Parathyroid adenoma (tissue), 2 donors: ENCODE measurements at regions not wholly inside any gene's neighbourhood (a gene's known extent, or its start where the extent isn't known, plus 50 kb on each side); places are given as distances from the start of the nearest gene placed in this dataset.

Source experiments
- H2AFZ ChIP-seq: fragments of 300-600 bp; sonication (generic); one replicate; pipeline ENCODE4 v1.7.0; 2017; ENCODE audit warnings: antibody characterized with exemption, mild to moderate bottlenecking
- H3K27ac ChIP-seq: fragments of 300-600 bp; sonication (generic); one replicate; pipeline ENCODE4 v1.7.0; 2017
- H3K27me3 ChIP-seq: fragments of 300-600 bp; sonication (generic); one replicate; pipeline ENCODE4 v1.7.0; 2017; ENCODE audit warnings: low read length; ENCODE audit not compliant: control insufficient read depth, insufficient read depth
- H3K36me3 ChIP-seq: fragments of 300-600 bp; sonication (generic); one replicate; pipeline ENCODE4 v1.7.0; 2017; ENCODE audit warnings: low read length; ENCODE audit not compliant: control insufficient read depth, insufficient read depth
- H3K4me1 ChIP-seq: fragments of 300-600 bp; sonication (generic); one replicate; pipeline ENCODE4 v1.7.0; 2017; ENCODE audit warnings: control low read depth
- H3K4me2 ChIP-seq: fragments of 300-600 bp; sonication (generic); one replicate; pipeline ENCODE4 v1.7.0; 2017; ENCODE audit warnings: low read length
- H3K4me3 ChIP-seq: fragments of 300-600 bp; sonication (generic); one replicate; pipeline ENCODE4 v1.7.0; 2017; ENCODE audit warnings: low read depth, low read length
- H3K79me2 ChIP-seq: fragments of 300-600 bp; sonication (generic); one replicate; pipeline ENCODE4 v1.7.0; 2017; ENCODE audit warnings: control low read depth
- H3K9ac ChIP-seq: fragments of 300-600 bp; sonication (generic); one replicate; pipeline ENCODE4 v1.7.0; 2017; ENCODE audit warnings: mild to moderate bottlenecking
- H3K9me3 ChIP-seq: fragments of 300-600 bp; sonication (generic); one replicate; pipeline ENCODE4 v1.7.0; 2017; ENCODE audit warnings: low read length; ENCODE audit not compliant: control insufficient read depth
- TF ChIP-seq, protein P1 (sequence below): fragments of 300-600 bp; sonication (generic); IDR thresholded peaks from one replicate; pipeline ENCODE4 v1.7.0; 2017; ENCODE audit warnings: antibody characterized with exemption, mild to moderate bottlenecking
- donor health status: primary hyperparathyroidism.

DNA sequence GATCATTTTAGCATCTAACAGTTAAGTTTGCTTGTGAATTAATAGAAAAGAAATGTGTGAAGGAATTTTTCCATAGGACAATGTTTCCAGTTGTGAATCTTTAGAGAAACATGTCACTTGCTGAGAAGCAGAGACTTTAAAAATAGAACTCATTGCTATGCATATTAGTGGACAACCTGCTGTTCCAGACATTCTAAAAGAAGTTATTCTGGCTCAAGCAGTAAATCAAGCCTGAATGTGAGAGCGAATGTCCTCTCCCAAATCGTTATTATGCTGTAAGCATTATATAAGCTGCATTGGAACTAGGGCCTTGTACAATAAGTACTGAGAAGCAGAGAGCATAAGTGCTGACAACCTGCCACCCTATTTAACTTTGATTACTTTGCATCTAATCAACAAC, 990.9 kb downstream of the PLOD2 start:
- Histone ChIP-seq H2AFZ (no peak overlapping the region), H3K27ac (no peak overlapping the region), H3K4me1 (no peaks in the 10 kb centered on the region), H3K9me3 (no peaks in the 10 kb centered on the region), H3K27me3 (no peaks in the 10 kb centered on the region), H3K4me3 (no peak overlapping the region), H3K9ac (no peak overlapping the region), H3K79me2 (no peaks in the 10 kb centered on the region), H3K4me2 (no peak overlapping the region), H3K36me3 (no peaks in the 10 kb centered on the region)
- TF ChIP-seq, protein P1, sequence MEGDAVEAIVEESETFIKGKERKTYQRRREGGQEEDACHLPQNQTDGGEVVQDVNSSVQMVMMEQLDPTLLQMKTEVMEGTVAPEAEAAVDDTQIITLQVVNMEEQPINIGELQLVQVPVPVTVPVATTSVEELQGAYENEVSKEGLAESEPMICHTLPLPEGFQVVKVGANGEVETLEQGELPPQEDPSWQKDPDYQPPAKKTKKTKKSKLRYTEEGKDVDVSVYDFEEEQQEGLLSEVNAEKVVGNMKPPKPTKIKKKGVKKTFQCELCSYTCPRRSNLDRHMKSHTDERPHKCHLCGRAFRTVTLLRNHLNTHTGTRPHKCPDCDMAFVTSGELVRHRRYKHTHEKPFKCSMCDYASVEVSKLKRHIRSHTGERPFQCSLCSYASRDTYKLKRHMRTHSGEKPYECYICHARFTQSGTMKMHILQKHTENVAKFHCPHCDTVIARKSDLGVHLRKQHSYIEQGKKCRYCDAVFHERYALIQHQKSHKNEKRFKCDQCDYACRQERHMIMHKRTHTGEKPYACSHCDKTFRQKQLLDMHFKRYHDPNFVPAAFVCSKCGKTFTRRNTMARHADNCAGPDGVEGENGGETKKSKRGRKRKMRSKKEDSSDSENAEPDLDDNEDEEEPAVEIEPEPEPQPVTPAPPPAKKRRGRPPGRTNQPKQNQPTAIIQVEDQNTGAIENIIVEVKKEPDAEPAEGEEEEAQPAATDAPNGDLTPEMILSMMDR: no peak

DNA sequence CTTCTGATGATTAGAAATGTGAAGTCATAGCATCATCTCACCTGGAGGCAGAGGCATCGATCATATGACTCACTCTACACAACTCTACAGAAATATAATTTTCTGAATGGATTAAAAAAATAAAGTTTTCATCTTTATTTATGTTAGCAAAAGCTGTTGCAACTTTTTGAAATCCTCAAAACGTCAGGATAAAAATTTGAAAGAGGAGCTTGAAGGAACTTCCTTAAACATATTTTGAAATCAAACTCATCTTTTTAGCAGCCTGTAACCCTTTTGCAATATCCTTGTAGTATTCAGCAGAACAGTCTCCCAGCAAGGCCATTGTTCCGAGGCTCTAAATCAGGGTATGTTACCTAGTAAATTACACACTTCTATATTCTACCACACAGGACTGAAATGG, 985.4 kb downstream of the PLOD2 start:
- H3K9ac ChIP-seq: no peak overlapping the region
- H3K4me2 ChIP-seq: no peak overlapping the region
- no peaks in the 10 kb centered on the region for H3K9me3 ChIP-seq
- H2AFZ ChIP-seq: no peak overlapping the region
- no peaks in the 10 kb centered on the region for H3K79me2 ChIP-seq
- H3K4me1 ChIP-seq: peaks cover 1% of the 10 kb centered on the region
- no peak overlapping the region for H3K4me3 ChIP-seq
- H3K27ac ChIP-seq: no peak overlapping the region
- no peaks in the 10 kb centered on the region for H3K27me3 ChIP-seq
- no peaks in the 10 kb centered on the region for H3K36me3 ChIP-seq
- TF ChIP-seq, protein P1: no peak

DNA sequence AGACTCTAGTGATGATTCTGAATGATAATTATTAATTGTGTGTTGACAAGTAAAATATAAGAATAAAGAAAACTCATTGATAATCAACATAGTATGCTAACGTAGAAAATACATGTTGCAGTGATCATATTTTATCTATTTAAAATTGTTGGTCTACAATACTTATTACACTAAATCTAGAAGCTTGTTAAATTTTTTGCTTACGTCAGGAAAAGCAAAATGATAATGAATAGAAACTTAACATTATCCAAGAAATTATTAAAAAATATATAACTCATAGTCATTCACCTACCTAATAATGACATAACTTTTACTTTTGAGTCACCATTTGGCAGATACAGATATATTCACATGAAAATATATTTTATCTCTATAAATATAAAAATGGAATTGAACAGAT, 984.1 kb downstream of the PLOD2 start:
- Histone ChIP-seq H3K4me3 (no peak overlapping the region), H3K36me3 (no peaks in the 10 kb centered on the region), H3K4me2 (no peak overlapping the region), H3K79me2 (no peaks in the 10 kb centered on the region), H3K27me3 (no peaks in the 10 kb centered on the region), H3K4me1 (peaks cover 2% of the 10 kb centered on the region), H3K27ac (no peak overlapping the region), H2AFZ (no peak overlapping the region), H3K9ac (no peak overlapping the region), H3K9me3 (no peaks in the 10 kb centered on the region)
- TF ChIP-seq, protein P1: no peak

DNA sequence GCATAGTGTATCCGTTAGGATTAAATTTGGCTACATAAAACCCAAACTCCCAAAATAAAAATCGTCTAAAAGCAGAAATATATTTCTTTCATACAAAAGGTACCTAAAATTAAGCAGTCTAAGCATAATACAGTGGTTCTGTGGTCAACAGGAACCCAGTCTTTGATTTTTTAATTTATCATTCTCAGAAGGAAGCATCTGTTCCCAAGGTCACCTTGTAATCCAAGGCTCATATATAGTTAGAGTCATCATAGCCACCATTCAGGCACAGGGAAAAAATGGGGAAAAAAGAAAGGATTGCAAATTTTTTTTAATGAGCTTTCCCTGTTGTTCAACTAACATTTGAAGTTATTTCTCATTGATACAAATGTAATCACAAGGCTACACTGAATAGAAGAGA, 983.2 kb downstream of the PLOD2 start:
- H3K27me3 ChIP-seq: no peaks in the 10 kb centered on the region
- peaks cover 2% of the 10 kb centered on the region for H3K4me1 ChIP-seq
- H3K9ac ChIP-seq: no peak overlapping the region

More for the DNA sequence above, 983.2 kb downstream of the PLOD2 start:
- TF ChIP-seq, protein P1: no peak
- Histone ChIP-seq H2AFZ (no peak overlapping the region), H3K4me2 (no peak overlapping the region), H3K36me3 (no peaks in the 10 kb centered on the region), H3K9me3 (no peaks in the 10 kb centered on the region), H3K27ac (no peak overlapping the region), H3K4me3 (no peak overlapping the region), H3K79me2 (no peaks in the 10 kb centered on the region)
